Fibroblast of skin of back (primary cell): ENCODE measurements at regions not wholly inside any gene's neighbourhood (a gene's known extent, or its start where the extent isn't known, plus 50 kb on each side); places are given as distances from the start of the nearest gene placed in this dataset.

Source experiments
- DNase-seq: peaks from one replicate; pipeline ENCODE4 v3.0.0-alpha.2; 2013

DNA sequence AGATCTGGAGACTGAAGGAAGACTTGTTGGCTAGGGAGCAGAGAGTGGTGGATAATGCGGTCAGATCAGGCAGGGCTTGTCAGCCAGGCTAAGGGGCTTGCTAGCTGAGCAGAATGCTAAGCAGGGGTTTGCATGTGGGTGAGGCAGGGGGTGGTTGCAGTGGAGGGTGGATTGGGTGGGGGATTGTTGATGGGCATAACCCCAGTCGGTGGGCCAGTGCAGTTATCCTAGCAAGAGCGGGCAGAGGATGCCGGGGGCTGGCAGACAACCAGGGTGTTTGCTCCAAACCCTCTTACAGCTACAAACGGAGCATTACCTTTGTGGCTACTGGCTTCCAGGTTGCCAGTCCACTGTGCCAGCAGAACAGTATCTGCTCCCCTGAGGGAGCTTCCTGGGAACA is 131.5 kb upstream of the LGALSL start:
- DNase-seq: no peak

DNA sequence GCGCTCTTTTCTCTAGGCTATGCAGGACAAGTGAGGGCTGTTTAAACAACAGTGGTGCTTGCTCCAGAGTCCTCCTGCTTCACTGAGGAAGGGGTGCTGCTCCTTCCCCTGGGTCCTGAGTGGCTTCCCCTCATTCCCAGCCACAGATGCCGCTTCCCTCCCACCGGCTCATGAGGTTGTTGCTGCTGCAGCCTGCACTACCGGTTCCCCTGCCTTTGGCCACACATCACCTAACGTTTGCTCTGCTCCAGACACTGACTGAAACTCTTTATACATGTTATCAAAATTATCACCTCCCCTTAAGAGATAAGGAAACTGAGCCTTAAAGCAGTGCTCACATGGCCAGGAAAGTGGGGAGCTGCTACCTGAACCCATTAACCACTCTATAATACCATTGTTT is 130.8 kb upstream of the LGALSL start:
- no peak for DNase-seq

DNA sequence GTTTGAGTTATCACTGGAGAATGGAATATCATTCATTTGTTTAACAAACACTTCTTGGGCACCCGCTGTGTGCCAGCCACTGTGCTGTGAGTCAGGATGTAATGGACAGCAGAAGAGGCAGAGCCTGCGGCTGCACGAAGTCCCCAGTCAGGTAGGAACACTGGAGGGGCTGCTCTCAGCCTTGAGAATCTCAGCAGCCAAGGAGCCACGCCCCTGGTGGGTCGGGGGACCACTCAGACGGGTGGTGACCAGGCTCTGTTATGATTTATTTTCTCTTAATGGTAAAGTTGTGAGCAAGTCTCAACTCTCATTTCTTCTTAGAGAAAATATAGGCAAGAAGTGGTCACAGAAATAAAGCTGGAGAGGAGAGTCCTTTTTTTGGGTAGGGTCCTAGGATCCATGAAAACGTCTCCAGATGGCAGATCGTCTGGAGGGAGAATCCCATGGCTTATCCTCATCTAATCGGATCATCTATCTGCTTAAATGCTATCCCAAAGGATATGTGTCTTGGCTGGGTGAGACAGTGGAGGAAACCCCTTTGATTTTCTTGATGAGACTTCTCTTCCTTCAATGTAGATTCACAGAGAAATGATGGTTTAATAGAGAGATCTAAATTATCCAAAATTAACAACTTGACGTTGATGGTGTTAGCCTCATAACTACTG is 129.1 kb upstream of the LGALSL start:
- DNase-seq: no peak

DNA sequence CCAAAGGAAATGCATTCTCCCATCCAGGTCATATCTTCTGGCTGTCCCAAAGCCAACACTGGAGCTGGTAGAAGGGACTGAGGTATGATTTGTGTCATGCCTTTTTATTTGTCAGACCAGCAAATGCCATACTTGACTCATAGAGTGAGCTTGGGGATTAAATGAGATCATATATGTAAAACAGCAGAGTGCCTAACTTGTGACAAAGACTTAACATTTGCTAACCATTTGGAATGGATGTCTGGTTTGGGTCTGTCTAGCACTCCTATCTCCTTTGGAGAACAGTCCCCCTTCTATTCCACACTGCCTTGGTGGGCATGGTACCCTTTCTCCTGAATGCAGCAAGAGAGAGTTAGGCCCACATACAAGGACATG is 128.5 kb upstream of the LGALSL start:
- DNase-seq: no peak

DNA sequence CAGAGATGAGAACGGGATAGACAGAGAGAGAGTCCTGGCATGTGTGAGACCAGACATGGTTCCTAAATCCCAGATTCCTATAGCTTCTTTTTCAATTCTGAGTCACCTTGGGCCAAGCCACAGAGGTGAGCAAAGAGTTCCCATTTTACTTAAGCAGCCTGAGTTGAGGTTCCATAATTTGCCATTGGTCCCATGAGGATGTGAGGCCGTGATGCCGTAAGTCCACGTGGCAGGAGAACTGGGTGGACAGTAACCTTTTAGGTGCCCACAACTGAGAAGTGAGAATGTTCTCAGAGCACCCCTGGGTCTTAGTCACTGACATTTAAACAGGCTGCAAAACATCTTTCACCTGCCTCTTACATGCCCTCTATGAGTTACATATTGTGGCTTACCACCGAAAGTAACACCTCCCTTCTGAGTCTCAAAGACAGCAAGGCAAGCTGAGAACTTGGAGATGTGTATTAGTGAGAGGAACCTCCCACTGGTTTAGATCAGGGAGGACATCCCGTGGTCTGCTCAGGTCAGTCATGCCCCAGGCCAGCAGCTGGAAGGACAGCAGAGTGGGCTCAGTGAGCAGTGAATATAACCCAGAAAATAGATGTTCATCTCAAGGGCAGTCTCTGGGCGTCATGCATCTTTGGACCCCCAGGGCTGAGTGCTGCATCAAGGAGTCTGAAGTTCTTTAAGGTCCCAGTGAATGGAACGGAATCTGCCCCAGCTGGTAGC is 127.9 kb upstream of the LGALSL start:
- no peak for DNase-seq

DNA sequence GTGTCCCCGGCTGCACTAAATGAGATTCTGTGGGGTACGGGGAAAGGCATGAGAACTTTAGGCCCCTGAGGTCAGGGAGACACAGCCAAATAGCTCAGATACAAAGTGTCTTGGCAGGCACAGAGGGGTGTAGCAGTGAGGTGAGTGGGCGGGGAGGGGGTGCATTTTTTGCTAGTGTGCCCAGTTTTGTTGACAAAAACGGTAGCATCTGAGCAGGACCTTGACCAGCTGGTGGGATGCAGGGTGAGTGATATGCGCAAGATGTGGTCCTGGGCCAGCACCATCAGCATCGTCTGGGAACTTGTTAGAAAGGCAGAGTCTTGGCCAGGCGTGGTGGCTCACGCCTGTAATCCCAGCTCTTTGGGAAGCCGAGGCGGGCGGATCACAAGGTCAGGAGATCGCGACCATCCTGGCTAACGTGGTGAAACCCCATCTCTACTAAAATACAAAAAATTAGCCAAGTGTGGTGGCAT is 127.3 kb upstream of the LGALSL start:
- no peak for DNase-seq

DNA sequence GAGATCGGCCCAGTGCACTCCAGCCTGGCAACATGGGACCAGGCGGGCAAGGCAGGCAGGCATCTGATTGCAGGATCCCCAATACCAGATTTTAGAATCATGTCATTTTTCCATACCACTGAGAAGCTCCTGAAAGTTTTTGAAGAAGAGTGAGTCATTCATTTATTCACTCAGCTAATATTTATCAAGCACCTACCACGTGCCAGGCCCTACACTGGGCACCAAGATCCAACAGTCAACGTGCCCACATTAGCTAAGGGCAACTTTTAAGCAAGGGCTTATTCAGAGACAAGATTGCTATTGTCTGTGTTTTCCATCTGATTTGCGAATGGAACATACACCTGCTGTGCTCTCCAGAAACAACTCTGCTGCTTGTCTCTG is 126.8 kb upstream of the LGALSL start:
- DNase-seq: no peak

DNA sequence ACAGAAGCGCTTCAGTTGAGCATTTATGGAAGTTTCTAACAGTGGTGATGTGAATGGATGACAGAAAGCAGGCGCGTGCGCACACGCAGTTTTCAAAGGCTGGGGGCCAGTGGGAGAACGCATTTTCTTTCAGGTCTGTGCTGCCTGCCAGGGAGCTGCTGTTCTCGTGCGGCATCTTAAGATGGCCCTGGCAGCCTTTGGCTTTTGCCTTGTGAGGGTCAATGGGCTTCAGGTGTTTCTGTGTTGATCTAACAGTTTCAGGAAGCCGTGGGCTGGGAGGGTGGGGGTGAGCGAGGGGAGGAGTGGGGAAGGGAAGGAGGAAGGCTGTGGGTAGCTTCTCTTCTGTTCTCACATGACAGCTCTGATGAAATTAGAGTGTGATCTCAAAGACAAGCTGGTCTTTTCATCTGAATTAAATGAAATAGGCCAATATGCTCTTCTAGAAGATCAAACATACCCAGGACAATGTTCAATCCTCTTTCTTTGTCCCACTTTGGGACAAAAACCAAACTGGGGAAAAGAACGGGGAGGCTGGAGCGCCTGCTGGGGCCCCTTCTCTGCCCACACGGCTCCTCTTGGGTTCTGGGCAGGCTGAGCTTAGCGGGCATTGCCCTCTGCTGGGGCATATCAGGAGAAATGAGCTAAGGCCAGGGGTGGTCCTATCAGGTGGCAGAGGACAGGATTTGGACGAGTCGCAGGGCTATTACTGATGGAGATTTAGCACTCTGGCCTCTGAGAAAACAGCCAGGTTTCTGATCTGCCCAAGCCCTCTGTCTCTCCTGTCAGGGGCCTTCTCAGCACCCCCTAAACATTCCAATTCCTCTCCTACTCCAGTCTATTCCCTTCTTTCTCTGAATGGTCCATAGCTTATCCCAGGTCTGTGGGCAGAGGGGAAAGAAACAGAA is 126.2 kb upstream of the LGALSL start:
- no peak for DNase-seq

DNA sequence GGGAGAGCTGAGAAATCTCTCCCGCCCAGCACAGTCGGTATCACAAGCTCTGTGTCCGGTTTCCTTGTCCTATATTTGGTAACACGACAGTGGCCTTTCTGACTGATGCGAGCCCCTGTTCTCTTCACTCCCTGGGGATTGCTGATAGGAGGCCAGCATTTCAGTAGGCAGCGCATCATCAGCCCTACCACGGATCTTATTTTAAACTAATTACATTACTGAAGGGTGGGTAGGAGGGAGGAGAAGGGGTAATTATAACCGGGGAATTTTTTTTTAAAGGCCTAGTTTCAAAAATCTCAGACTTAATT is 125.6 kb upstream of the LGALSL start:
- DNase-seq: peak; percentile 49

DNA sequence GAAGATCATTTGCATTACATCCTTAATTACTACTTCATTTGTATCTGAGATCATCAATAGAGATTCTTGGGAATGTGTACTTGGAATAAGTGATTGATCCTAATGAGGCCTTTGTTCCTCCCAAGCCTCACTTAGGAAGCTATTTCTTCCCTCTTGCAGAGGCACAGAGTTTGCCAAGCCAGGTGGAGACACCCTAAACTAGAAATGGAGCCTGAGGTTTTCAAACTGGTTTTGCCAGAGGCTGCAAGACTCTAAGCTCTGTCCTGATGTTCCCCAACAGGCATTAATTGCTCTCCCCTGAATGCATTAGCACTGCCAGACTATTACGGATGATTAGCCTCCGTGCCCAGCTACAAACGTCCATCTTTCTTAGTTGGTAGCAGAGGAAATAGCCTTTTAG is 125.2 kb upstream of the LGALSL start:
- DNase-seq: no peak

DNA sequence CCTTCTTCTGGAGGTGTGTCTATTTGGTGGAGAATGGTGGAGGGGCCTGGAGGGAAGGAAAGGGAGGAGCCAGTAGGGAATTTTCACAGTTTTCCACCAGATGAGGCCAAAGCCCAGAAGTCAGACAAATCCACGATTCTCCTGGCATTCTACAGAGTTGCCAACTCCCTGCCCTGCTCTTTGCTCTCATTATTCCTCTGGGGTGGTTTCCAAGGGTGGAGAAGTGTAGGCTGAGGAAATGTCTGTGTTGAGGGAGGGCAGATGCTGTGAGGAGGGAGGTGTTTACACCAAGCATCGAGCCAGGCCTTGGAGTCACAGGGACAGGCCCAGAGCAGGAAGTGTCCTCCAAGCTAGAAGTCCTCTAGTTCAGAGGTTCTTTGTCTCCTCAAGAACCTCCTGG is 124.1 kb upstream of the LGALSL start:
- no peak for DNase-seq

DNA sequence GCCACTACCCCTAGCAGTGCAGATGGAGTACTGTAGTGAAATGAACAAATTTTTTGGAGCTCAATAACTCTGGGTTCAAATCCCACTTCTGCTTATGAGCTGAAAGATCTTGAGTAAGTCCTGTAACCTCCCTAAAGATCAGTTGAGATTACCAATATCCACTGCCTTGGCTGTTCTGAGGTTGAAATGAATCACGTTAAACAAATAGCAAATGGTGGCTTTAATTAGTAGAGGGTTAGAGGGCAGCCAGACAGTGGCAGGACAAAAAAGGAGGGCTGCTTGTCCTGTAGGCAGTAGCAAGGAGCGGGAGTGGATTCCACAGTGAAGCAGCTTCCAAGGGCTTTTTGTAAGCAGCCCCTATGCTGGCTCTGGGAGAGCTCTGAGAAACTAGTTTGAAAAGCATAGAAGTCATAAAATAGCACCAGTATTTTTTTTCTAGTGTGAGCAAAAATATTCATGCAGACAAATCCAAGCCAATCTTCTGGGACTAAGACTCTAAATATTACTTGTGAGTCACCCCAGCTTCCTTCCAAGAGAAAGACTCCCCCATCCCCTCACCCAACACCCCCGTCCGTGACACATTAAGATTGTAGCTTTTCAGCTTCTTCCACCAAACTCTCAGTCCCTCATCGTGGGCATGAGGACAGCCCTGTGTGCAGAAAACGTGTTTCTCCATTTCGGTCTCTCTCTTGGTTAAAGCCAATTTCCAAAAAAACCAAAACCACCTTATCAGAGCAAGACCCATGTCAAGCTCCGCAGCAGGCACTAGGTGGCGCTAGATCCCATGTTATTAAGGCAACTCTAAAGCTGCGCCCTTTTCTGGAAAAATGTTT is 123.5 kb upstream of the LGALSL start:
- peak; percentile 80 for DNase-seq

DNA sequence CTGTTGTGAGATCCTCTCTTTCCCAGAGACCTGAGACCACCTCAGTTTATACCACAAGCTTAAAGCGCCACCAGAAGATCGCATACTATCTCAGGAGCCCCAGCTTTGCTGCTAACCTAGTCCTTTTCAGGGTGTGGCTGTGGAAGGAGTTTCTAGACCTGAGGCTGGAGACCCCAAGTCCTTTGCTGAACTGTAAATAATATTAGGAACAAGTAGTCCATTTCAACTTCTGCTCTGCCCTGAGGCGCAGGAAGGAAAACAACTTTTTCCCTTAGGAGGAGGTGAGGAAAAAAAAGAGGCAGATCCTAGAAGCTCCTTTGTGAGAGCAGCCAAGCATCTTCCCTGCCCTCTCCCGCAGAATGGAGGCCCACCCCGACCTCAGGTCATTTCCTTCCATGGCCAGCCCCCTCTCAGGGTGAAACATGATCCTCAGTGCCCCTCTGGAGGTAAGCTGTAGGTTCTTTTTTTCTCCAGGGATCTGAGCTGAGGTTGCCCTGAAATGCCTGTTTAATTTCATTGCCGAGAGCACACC is 122.8 kb upstream of the LGALSL start:
- no peak for DNase-seq

DNA sequence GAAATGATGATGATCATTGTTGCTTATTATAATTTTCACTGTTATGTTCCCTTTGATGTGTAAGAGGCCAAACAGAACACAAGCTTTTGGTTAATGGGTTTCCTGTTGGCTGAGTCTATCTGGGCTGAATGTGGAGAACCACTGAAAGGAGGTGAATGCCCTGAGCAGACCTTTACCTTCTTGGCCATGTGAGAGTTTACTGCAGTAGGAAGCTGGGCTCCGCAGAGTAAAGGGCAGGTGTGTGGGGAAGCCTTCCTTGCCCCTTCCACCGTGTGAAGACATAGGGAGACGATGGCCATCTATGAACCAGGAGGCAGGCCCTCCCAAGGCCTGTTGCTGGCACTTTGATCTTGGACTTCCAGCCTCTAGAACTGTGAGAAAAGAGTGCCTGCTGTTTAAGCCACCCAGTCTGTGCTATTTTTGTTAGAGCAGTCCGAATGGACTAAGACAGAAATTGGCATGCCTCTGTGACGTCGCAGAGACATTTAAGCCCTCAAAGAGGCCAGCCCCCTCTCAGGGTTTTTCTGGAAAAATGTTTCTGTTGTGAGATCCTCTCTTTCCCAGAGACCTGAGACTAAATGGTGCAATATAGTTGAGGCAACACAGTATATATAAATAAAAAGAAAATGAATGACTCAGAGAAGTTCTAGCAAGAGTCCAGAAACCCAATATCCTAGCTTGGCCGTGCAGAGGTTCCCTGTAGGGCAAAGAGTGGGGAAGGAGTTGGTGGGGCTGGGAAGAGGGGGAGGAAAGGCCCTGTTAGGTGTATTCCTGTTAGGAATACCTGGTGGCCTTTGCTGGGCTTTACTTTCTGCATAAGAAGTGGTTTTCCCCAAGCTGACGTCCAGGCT is 121.9 kb upstream of the LGALSL start:
- DNase-seq: no peak

DNA sequence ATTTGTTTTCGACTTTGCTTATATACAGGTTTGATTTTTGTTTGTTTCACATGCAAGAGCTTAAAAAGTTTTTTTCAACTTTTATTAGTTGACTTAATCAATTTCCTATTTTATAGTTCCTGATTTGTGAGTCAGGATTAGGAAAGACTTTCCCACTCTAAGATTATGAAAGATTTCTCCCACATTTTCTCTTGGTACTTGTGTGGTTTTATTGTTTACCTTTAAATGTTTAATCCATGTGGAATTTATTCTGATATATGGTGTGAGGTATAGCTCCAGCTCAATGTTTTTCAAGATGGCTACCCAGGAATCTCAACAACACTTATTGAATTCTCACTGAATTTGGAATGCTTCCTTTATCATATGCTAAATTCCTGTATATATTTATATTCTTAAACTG is 117.8 kb upstream of the LGALSL start:
- DNase-seq: peak; percentile 46

DNA sequence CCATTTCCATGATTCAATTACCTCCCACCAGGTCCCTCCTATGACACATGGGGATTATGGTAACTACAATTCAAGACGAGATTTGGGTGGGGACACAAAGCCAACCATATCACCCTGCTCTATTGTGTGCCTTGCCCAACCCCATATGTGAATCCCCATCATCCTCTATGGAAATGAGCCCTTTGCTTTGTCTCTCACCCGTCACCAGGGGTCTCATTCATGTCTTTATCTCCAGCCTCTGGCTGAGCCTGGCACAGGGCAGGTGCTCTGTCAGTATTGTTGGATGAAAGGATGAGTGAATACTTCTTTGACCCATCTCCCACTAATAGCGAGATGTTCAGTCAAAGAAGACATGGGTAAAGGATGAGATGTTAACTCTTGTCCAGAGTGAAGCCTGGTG is 116.6 kb upstream of the LGALSL start:
- no peak for DNase-seq

DNA sequence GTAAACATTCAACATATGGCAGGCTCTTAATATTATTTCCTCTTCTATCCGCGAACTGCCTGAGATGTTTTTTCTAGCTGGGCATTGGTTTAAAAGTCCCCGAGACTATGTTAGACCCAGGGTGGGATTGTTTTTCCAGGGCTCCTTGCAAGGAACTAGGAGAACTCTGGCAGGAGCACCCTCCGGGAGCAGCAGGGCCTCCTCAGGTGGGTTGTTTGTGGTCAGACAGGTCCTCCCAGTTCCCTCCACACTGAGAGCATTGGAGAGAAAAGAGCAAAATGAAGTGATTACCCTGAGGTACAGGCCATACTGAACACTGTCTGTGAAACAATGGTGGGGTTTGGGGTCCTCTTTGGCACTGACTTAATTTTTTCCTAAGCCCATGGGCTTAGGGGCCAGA is 115.9 kb upstream of the LGALSL start:
- no peak for DNase-seq

DNA sequence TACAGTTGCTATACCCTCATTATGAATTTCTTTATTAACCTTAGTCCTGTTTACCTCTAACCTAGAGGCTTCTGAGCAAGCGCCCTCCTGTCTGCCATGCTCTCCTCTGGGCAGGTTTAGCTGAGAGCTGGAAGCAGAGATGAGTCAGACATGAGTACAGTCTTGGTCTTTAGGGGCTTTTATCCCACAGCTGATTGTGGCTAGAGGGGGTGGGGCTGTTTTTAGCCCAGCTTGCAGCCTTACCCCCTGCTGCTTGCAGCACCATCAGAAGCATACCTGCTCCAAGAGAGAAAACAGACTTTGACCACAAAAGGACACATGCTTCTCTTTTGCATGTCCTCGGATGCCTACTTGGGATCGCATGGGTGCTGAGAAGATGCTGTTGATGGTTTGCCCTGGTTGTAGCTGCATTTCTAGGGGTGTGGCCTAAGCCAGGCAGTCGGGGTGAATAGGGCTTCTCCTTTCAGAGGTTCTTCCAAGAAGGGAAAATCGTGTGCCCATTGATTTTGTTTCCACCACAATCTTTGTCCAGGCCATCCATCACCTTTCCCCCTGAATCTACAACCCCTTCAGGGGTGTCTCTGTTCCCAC is 115.0 kb upstream of the LGALSL start:
- peak; percentile 98 for DNase-seq

DNA sequence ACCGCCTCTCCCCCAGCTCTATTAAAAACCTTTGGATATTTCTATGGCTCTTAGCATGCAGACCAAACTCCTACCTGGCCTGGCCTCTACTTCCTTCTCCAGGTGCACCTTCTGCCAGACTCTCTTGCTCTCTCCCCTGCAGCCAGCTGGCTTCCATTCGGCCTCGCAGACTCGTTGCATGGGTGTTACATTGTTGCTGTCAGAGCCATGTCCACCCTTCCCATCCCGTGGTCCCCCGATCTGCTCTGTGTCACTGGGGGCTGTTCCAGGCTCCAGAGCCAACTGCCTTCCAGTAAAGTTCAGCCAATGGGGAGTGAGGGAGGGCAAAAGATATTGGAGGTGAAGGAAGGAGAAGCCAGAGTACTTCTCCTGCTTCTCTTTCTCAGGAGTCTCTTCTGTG is 112.5 kb upstream of the LGALSL start:
- no peak for DNase-seq

DNA sequence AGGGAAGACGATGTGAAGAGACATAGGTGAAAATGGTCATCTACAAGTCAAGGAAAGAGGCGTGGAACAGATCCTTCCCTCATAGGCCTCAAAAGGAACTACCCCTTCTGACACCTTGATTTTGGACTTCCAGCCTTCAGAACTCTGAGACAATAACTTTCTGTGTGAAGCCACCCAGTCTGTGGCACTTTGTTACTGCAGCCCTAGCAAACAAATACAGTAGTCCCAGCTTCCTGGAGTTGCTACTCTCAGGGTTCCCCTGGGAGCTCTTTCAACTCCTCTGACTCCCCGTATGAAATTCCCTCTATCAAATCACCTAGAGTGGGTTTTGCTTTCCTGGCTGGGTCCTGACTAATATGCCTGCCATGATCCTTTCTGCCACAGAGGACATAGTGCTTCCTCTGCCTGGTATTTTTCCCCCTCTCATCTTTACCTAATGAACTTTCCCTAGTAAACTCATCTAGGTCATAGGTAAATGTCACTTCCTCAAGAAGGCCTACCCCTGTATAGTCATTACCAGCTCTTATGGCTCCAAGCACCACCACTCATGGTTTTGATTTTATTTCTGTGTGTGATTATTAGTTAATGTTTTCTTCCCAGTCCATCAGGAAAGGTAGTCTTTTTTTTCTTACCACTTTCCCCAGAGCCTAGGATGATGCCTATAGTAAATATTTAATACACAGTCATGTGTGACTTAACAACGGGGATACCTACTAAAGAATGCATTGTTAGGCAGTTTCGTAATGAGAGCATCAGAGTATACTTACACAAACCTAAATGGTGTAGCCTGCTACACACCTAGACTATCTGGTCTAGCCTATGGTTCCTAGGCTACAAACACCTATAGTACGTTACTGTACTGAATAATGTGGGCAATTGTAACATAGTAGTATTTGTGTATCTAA is 111.5 kb upstream of the LGALSL start:
- no peak for DNase-seq
